Brain microvascular endothelial cell (primary cell): ENCODE measurements at regions not wholly inside any gene's neighbourhood (a gene's known extent, or its start where the extent isn't known, plus 50 kb on each side); places are given as distances from the start of the nearest gene placed in this dataset.

Source experiments
- DNase-seq: peaks from one replicate; pipeline ENCODE4 v3.0.0-alpha.2; 2020
- H3K27ac ChIP-seq: fragments of 250-450 bp; sonication (Bioruptor Pico); 2 replicates; pipeline ENCODE4 v1.5.1; 2020; ENCODE audit warnings: mild to moderate bottlenecking, moderate library complexity
- H3K27me3 ChIP-seq: fragments of 250-450 bp; sonication (Bioruptor Pico); replicated peaks from 2 replicates; pipeline ENCODE4 v1.5.1; 2020; ENCODE audit warnings: mild to moderate bottlenecking
- H3K36me3 ChIP-seq: fragments of 250-450 bp; sonication (Bioruptor Pico); replicated peaks from 2 replicates; pipeline ENCODE4 v1.5.1; 2020; ENCODE audit warnings: mild to moderate bottlenecking
- H3K4me3 ChIP-seq: 2 replicates; pipeline ENCODE4 v1.5.1; 2011; ENCODE audit warnings: low read depth, mild to moderate bottlenecking, control low read depth, low read length, moderate library complexity
- in situ Hi-C: cut with HindIII; loops from 2 replicates; pipeline ENCODE4 v1.10.0; 2017; ENCODE audit warnings: low sequenced_read_pairs, low pct_ligation_motif_present
- TF ChIP-seq, protein P1 (sequence below): IDR thresholded peaks from 2 replicates; pipeline ENCODE4 v1.5.1; 2011; ENCODE audit warnings: low read depth, mild to moderate bottlenecking, moderate library complexity, low read length, control low read depth, inconsistent platforms; ENCODE audit errors: missing control alignments

DNA sequence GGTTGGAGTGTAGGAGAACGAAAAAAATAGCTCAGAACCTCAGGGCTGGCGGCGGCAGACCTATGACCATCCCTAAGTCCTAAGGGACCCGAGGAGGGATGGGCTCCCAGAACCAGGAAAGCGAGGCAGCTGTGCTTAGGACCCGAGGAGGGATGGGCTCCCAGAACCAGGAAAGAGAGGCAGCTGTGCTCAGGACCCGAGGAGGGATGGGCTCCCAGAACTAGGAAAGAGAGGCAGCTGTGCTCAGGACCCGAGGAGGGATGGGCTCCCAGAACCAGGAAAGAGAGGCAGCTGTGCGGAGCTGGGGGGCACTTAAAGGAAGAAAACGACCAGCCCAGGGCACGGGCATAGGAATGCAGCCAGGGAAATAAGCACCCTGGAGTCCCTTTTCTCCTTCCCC is 125.0 kb upstream of the DLG1 start:
- in situ Hi-C loops = no loop called here
- Histone ChIP-seq H3K27ac (no peak overlapping the region), H3K4me3 (no peak overlapping the region), H3K36me3 (no peaks in the 10 kb centered on the region), H3K27me3 (no peaks in the 10 kb centered on the region)
- TF ChIP-seq, protein P1, sequence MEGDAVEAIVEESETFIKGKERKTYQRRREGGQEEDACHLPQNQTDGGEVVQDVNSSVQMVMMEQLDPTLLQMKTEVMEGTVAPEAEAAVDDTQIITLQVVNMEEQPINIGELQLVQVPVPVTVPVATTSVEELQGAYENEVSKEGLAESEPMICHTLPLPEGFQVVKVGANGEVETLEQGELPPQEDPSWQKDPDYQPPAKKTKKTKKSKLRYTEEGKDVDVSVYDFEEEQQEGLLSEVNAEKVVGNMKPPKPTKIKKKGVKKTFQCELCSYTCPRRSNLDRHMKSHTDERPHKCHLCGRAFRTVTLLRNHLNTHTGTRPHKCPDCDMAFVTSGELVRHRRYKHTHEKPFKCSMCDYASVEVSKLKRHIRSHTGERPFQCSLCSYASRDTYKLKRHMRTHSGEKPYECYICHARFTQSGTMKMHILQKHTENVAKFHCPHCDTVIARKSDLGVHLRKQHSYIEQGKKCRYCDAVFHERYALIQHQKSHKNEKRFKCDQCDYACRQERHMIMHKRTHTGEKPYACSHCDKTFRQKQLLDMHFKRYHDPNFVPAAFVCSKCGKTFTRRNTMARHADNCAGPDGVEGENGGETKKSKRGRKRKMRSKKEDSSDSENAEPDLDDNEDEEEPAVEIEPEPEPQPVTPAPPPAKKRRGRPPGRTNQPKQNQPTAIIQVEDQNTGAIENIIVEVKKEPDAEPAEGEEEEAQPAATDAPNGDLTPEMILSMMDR = no peak
- no peak for DNase-seq

DNA sequence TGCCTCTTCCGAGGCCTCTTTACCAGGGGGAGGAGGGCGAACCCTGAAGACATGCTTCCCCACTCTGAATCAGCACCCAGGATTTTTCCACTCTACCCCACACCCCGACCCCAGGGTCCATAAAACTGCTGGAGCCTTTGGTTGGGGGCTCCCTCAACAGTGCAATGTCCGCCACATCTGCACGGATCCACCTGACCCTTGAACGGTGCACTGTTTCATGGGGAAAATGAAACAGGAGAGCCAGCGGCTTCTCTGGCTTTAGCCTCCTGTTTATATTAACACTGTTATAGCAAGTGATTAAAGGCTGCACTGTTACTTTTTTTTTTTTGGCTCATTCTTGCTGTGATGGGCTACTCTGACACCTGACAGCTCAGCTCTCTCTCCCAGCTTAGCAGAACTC is 124.1 kb upstream of the DLG1 start:
- no peak for DNase-seq
- in situ Hi-C loops = no loop called here
- H3K4me3 ChIP-seq = no peak overlapping the region
- H3K27ac ChIP-seq = no peak overlapping the region
- TF ChIP-seq, protein P1 = no peak
- no peaks in the 10 kb centered on the region for H3K36me3 ChIP-seq
- H3K27me3 ChIP-seq = no peaks in the 10 kb centered on the region

DNA sequence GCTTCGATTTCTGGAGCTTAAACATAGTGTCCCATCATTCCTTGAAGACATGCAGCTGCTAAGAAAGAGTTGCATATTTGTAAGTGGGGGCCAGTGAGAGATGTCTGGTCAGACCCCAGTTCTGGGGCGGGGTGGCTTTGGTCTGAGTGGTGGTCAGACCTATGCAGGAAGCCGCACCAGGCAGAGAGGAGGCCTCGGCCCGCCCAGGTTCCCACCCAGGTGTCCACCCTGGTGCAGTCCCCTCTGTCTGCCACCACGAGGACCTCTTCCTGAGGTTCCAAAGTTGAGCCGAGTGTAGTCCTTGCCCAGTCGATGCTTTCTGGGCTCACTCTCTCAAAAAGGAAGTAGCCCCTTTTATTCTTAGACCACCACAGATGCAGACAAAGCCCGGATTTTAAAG is 122.6 kb upstream of the DLG1 start:
- in situ Hi-C loops = no loop called here
- no peak overlapping the region for H3K4me3 ChIP-seq
- no peaks in the 10 kb centered on the region for H3K27me3 ChIP-seq
- no peaks in the 10 kb centered on the region for H3K36me3 ChIP-seq
- DNase-seq = no peak
- TF ChIP-seq, protein P1 = no peak
- no peak overlapping the region for H3K27ac ChIP-seq

DNA sequence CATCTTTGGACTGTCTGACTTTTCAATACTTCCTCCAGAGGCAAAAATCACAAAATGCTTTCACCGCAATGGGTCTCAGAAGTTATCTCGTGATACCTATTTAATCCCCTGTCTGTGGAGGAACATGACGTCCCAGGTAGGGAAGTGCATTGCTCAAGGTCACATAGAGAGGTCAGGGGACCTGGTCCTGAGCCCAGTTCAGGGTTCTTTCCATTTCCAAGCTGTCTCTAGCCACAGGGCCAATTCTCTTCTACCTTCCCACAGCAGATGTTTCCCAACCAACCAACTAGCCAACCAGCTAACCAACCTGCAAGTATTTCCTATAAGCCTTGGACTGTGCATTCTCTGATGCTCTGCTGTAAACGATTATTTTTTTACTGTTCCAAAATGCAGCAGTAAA is 122.2 kb upstream of the DLG1 start:
- Histone ChIP-seq H3K27me3 (no peaks in the 10 kb centered on the region), H3K36me3 (no peaks in the 10 kb centered on the region), H3K4me3 (no peak overlapping the region), H3K27ac (no peak overlapping the region)
- no peak for DNase-seq
- in situ Hi-C loops = no loop called here
- TF ChIP-seq, protein P1 = no peak

DNA sequence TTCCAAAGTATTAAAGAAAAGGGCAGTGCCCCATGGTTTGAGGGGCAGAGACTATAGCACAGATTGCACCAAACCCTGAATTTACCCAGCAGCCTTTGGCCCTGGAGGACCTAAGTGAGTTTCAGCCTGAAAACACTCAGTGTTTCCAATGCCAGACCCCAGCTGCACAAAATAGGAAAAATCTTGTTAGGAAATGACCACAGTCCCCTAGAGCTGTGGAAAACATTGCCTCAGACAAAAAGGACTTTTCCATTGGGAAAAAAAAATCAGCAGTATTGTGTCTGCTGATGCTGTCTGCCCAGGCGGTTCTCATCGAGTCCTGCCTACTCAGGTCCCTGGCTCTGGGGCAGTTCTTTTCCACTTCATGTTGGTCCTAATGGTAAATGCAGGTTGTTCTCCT is 121.7 kb upstream of the DLG1 start:
- Histone ChIP-seq H3K27ac (no peak overlapping the region), H3K36me3 (no peaks in the 10 kb centered on the region), H3K27me3 (no peaks in the 10 kb centered on the region), H3K4me3 (no peak overlapping the region)
- DNase-seq = no peak
- in situ Hi-C loops = no loop called here
- TF ChIP-seq, protein P1 = no peak

DNA sequence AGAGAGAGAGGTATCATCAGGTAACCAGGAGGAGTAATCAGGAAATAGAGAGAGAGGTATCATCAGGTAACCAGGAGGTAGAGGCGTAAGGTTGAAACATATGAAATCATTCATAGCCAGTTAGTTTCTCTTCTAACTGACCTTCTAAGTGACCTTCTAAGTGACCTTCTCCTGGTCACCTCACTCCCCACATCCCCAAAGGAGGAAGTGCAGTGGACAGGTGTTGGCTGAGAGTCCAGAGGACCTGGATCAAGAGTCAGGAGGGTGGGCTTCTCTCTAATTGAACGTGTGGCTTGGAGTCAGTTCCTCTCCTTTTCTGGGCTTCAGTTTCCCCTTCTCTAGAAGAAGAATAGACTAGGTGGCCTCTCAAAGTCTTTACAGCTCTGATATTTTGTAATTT is 121.3 kb upstream of the DLG1 start:
- in situ Hi-C loops = no loop called here
- Histone ChIP-seq H3K27me3 (no peaks in the 10 kb centered on the region), H3K36me3 (no peaks in the 10 kb centered on the region), H3K4me3 (no peak overlapping the region), H3K27ac (no peak overlapping the region)
- no peak for DNase-seq
- TF ChIP-seq, protein P1 = no peak
